Activated CD8-positive, alpha-beta T cell treated with anti-CD3 and anti-CD28 coated beads for 36 hours (primary cell): ENCODE measurements at regions not wholly inside any gene's neighbourhood (a gene's known extent, or its start where the extent isn't known, plus 50 kb on each side); places are given as distances from the start of the nearest gene placed in this dataset.

Experiments
- ATAC-seq: fragments of 200-7000 bp; cut with Tn5 transposase; one replicate; pipeline ENCODE4 v1.10.0; 2021; ENCODE audit warnings: mild to moderate bottlenecking, moderate library complexity
- CTCF ChIA-PET: fragments of 350-600 bp; sonication (Branson Sonifier 250); formaldehyde crosslinking; loops from one replicate; lab custom pipeline; 2021; ENCODE audit warnings: antibody characterized with exemption; lab: Charles Lee
- POLR2A ChIA-PET: fragments of 350-600 bp; sonication (Branson Sonifier 250); formaldehyde crosslinking; loops from one replicate; lab custom pipeline; 2021; ENCODE audit warnings: antibody characterized with exemption; lab: Charles Lee
- DNase-seq: peaks from one replicate; pipeline ENCODE4 v3.0.0-alpha.2; 2020
- H3K27ac Mint-ChIP-seq: one replicate; pipeline ENCODE4 v1.8.0; 2021; ENCODE audit warnings: mild to moderate bottlenecking, mixed read lengths
- H3K27me3 Mint-ChIP-seq: one replicate; pipeline ENCODE4 v1.8.0; 2021; ENCODE audit warnings: mixed read lengths
- H3K36me3 Mint-ChIP-seq: one replicate; pipeline ENCODE4 v1.8.0; 2021; ENCODE audit warnings: low read depth, mixed read lengths
- H3K4me1 Mint-ChIP-seq: one replicate; pipeline ENCODE4 v1.8.0; 2021; ENCODE audit warnings: low read depth, mixed read lengths
- H3K4me3 Mint-ChIP-seq: one replicate; pipeline ENCODE4 v1.8.0; 2021; ENCODE audit warnings: mild to moderate bottlenecking, moderate library complexity, mixed read lengths
- H3K9me3 Mint-ChIP-seq: one replicate; pipeline ENCODE4 v1.8.0; 2021; ENCODE audit warnings: mixed read lengths
- intact Hi-C: fragments of 100-400 bp; cut with micrococcal nuclease; formaldehyde crosslinking; loops from one replicate; pipeline ENCODE4 v1.10.0; 2022
- TF ChIP-seq, protein P1 (sequence below): fragments of 200-600 bp; IDR thresholded peaks from one replicate; pipeline ENCODE4 v1.8.0; 2022; ENCODE audit warnings: antibody characterized with exemption, mild to moderate bottlenecking

DNA sequence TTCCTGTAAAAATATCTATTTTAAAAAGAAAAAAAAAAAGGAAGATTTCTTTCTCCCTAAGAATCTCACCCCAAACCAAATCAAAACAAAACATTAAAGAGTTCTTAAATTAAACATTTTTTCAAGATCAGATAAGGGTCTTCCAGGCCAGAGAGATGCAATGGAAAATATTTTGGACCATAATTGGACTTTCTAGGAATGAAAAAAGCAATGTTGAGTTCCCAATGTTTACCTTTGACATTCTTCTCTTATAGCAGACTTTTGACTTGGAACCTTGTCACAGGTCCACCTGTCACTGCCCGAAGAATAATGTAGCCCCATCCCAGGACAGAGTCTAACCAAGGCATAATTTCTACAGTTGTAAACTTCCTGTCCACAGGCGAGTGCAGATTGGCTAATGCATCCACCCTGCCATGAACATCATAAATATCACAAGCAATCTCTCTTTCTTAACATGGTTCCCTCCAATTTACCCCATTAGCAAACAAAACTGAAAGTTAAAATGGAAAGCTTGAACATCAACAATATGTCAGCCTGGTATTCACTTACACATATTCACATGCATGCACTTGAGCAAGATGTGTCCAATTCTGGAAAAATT is 121.7 kb upstream of the ZNF366 start:
- ChIA-PET POLR2A (no interaction called here), CTCF (no interaction called here)
- DNase-seq (no peak), ATAC-seq (no peak)
- intact Hi-C loops: no loop called here
- no peak overlapping the region for H3K4me3 Mint-ChIP-seq
- H3K9me3 Mint-ChIP-seq: no peaks in the 10 kb centered on the region
- H3K27me3 Mint-ChIP-seq: peaks cover 18% of the 10 kb centered on the region
- H3K4me1 Mint-ChIP-seq: no peaks in the 10 kb centered on the region
- TF ChIP-seq, protein P1, sequence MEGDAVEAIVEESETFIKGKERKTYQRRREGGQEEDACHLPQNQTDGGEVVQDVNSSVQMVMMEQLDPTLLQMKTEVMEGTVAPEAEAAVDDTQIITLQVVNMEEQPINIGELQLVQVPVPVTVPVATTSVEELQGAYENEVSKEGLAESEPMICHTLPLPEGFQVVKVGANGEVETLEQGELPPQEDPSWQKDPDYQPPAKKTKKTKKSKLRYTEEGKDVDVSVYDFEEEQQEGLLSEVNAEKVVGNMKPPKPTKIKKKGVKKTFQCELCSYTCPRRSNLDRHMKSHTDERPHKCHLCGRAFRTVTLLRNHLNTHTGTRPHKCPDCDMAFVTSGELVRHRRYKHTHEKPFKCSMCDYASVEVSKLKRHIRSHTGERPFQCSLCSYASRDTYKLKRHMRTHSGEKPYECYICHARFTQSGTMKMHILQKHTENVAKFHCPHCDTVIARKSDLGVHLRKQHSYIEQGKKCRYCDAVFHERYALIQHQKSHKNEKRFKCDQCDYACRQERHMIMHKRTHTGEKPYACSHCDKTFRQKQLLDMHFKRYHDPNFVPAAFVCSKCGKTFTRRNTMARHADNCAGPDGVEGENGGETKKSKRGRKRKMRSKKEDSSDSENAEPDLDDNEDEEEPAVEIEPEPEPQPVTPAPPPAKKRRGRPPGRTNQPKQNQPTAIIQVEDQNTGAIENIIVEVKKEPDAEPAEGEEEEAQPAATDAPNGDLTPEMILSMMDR: no peak
- H3K27ac Mint-ChIP-seq: no peak overlapping the region
- H3K36me3 Mint-ChIP-seq: no peaks in the 10 kb centered on the region

DNA sequence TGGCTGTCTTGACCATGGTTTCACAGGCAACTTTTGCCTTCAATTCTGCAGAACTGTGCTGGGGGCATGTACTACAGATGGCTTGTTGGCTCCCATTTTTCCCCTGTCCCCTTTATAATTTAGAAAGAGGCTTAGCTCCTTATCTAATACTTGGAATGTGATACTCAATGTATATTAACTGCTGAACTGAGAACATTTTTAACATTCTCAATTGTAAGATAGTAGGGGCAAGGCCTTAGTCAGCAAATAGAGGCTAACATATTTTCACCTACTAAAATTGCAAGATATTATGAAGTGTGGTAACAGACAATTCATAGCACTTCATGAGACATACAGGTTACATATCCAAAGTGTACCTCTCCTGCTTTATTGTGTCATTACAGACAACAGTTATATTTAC is 118.1 kb upstream of the ZNF366 start:
- no peak overlapping the region for H3K4me3 Mint-ChIP-seq
- CTCF ChIA-PET: no interaction called here
- no peaks in the 10 kb centered on the region for H3K9me3 Mint-ChIP-seq
- TF ChIP-seq, protein P1: no peak
- no peaks in the 10 kb centered on the region for H3K36me3 Mint-ChIP-seq
- no peak overlapping the region for H3K27ac Mint-ChIP-seq
- no peak for ATAC-seq
- H3K27me3 Mint-ChIP-seq: peaks cover 9% of the 10 kb centered on the region
- POLR2A ChIA-PET: no interaction called here
- DNase-seq: no peak
- intact Hi-C loops: no loop called here
- H3K4me1 Mint-ChIP-seq: no peaks in the 10 kb centered on the region

DNA sequence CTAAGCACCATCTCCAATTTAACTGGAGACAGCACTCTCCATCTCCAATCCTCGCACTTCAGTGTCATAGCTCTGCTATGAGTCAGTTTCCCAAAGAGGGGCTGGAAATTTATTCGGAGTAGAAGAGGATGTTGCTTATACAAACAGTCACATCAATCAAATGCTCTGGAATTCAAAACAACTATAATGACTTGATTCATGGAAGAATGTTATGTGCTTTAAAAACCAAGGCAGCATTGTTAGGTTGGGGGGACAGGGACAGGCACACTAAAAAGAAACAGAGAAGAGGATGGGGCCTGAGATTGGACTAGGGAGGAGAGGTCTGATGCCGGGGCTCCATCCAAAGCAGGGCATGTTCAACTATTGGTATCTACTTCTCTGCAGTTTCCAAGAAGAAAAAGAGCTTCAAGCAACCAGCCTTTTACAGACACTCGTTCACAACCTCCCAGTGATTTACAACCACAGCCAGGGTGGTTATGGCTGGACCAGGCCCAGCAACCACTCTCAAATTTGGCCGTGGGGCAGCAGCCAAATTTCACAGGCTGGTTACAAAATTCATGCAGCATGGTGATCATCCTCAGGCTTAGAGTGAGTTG is 117.5 kb upstream of the ZNF366 start:
- POLR2A ChIA-PET: no interaction called here
- no peaks in the 10 kb centered on the region for H3K9me3 Mint-ChIP-seq

DNA sequence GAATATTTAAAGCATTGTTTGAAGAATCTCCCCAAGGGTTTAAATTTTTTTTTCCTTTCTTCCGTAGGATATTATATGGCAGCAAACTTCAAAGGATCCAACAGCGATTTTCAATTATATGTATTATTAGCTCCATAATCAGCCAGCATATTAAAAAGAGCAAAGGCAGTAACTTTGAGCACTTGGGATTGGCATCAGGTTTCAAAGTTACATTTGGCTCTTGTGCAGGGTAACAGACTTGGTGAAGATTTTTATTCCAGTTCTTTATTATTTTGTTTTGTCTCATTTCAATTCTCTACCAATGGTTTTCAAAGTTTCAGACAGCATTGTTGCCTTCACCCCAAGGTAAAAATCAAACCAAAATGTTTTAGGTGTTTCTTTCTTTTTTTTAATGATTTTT is 116.7 kb upstream of the ZNF366 start:
- Mint-ChIP-seq H3K9me3 (no peaks in the 10 kb centered on the region), H3K27ac (no peak overlapping the region), H3K27me3 (peaks cover 10% of the 10 kb centered on the region), H3K4me1 (no peaks in the 10 kb centered on the region), H3K36me3 (no peaks in the 10 kb centered on the region), H3K4me3 (no peak overlapping the region)
- POLR2A ChIA-PET: no interaction called here
- TF ChIP-seq, protein P1: no peak
- CTCF ChIA-PET: interaction anchor here (3.0 kb wide), 1 partner anchor 13 kb away, joined by 18 read pairs; no protein-coding TSS in a partner anchor
- DNase-seq: no peak
- no peak for ATAC-seq
- intact Hi-C loops: no loop called here

More for the DNA sequence above, 117.5 kb upstream of the ZNF366 start:
- ATAC-seq: no peak
- CTCF ChIA-PET: no interaction called here
- intact Hi-C loops: no loop called here
- TF ChIP-seq, protein P1: no peak
- Mint-ChIP-seq H3K4me1 (no peaks in the 10 kb centered on the region), H3K27ac (no peak overlapping the region), H3K27me3 (peaks cover 7% of the 10 kb centered on the region), H3K4me3 (no peak overlapping the region), H3K36me3 (no peaks in the 10 kb centered on the region)
- no peak for DNase-seq

DNA sequence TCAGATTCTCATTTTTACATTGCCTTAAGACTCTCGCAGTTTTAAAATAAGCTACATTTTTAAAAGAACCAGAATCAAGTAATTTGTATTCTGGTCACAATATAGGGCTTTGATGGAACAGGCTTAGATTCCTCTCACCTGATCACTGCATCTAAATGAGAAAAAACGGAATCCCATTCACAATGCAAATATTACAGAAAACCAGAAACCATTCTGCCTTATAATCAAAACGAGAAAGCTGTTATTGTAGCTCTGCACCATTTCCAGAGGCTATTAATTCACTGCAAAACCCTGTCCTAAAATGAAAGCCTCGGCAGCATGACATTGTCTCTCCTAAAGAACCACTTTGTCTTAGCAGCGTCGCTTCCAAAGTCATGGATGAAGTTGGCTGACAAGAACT is 116.1 kb upstream of the ZNF366 start:
- ChIA-PET CTCF (interaction anchor here (3.0 kb wide), 1 partner anchor 12 kb away, joined by 18 read pairs; no protein-coding TSS in a partner anchor), POLR2A (no interaction called here)
- H3K4me1 Mint-ChIP-seq: no peaks in the 10 kb centered on the region
- no peak overlapping the region for H3K27ac Mint-ChIP-seq
- H3K4me3 Mint-ChIP-seq: no peak overlapping the region
- intact Hi-C loops: no loop called here
- H3K36me3 Mint-ChIP-seq: no peaks in the 10 kb centered on the region
- TF ChIP-seq, protein P1: no peak
- no peak for ATAC-seq
- H3K9me3 Mint-ChIP-seq: no peaks in the 10 kb centered on the region
- no peak for DNase-seq
- H3K27me3 Mint-ChIP-seq: peaks cover 10% of the 10 kb centered on the region
